ENCODE measurements at regions not wholly inside any gene's neighbourhood (a gene's known extent, or its start where the extent isn't known, plus 50 kb on each side); places are given as distances from the start of the nearest gene placed in this dataset.

- TF ChIP-seq, protein P1, sequence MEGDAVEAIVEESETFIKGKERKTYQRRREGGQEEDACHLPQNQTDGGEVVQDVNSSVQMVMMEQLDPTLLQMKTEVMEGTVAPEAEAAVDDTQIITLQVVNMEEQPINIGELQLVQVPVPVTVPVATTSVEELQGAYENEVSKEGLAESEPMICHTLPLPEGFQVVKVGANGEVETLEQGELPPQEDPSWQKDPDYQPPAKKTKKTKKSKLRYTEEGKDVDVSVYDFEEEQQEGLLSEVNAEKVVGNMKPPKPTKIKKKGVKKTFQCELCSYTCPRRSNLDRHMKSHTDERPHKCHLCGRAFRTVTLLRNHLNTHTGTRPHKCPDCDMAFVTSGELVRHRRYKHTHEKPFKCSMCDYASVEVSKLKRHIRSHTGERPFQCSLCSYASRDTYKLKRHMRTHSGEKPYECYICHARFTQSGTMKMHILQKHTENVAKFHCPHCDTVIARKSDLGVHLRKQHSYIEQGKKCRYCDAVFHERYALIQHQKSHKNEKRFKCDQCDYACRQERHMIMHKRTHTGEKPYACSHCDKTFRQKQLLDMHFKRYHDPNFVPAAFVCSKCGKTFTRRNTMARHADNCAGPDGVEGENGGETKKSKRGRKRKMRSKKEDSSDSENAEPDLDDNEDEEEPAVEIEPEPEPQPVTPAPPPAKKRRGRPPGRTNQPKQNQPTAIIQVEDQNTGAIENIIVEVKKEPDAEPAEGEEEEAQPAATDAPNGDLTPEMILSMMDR (IDR thresholded peaks at IDR 0.05; ENCODE audit: low read depth, low read length), result no peak
- TF ChIP-seq EZH2phosphoT487 (IDR thresholded peaks at IDR 0.05; ENCODE audit: low read depth), result no peak
These were observed 468.0 kb upstream of the PKDCC start for GRCh38 chr2:41579806-41580205.
